ENCODE measurements at regions not wholly inside any gene's neighbourhood (a gene's known extent, or its start where the extent isn't known, plus 50 kb on each side); places are given as distances from the start of the nearest gene placed in this dataset.

GRCh38 chr13:111844222-111844671 lies 222.7 kb upstream of the SOX1 start:
- DNase-seq (ENCODE audit: low spot score) = no peak

GRCh38 chr13:111844682-111845081 lies 222.3 kb upstream of the SOX1 start:
- DNase-seq (ENCODE audit: low spot score) = no peak

- no peak for DNase-seq (ENCODE audit: low spot score)
Observed at GRCh38 chr13:111845621-111846351, 221.2 kb upstream of the SOX1 start.

- no peak for DNase-seq (ENCODE audit: low spot score)
Observed at GRCh38 chr13:111846391-111847159, 220.4 kb upstream of the SOX1 start.

- DNase-seq (ENCODE audit: low spot score) = no peak
Observed at GRCh38 chr13:111847964-111848363, 219.0 kb upstream of the SOX1 start.

- DNase-seq (ENCODE audit: low spot score) = no peak
Observed at GRCh38 chr13:111850458-111850857, 216.5 kb upstream of the SOX1 start.

- no peak for DNase-seq (ENCODE audit: low spot score)
Observed at GRCh38 chr13:111850976-111851375, 216.0 kb upstream of the SOX1 start.

- no peak for DNase-seq (ENCODE audit: low spot score)
Observed at GRCh38 chr13:111852725-111853518, 214.0 kb upstream of the SOX1 start.

- peak; percentile 84 for DNase-seq (ENCODE audit: low spot score)
Observed at GRCh38 chr13:111853721-111854120, 213.2 kb upstream of the SOX1 start.

- no peak for DNase-seq (ENCODE audit: low spot score)
Observed at GRCh38 chr13:111854403-111854802, 212.5 kb upstream of the SOX1 start.

GRCh38 chr13:111855191-111855590 lies 211.8 kb upstream of the SOX1 start:
- DNase-seq (ENCODE audit: low spot score) = peak; percentile 17

GRCh38 chr13:111855786-111856185 lies 211.2 kb upstream of the SOX1 start:
- DNase-seq (ENCODE audit: low spot score) = no peak

GRCh38 chr13:111856571-111856970 lies 210.4 kb upstream of the SOX1 start:
- DNase-seq (ENCODE audit: low spot score) = no peak

- DNase-seq (ENCODE audit: low spot score) = no peak
Observed at GRCh38 chr13:111857336-111857735, 209.6 kb upstream of the SOX1 start.

- DNase-seq (ENCODE audit: low spot score) = no peak
Observed at GRCh38 chr13:111857846-111858560, 208.9 kb upstream of the SOX1 start.

GRCh38 chr13:111858571-111858970 lies 208.4 kb upstream of the SOX1 start:
- DNase-seq (ENCODE audit: low spot score) = no peak

- no peak for DNase-seq (ENCODE audit: low spot score)
Observed at GRCh38 chr13:111859354-111860230, 207.4 kb upstream of the SOX1 start.

GRCh38 chr13:111860231-111860552 lies 206.8 kb upstream of the SOX1 start:
- DNase-seq (ENCODE audit: low spot score) = no peak

GRCh38 chr13:111861319-111861718 lies 205.6 kb upstream of the SOX1 start:
- DNase-seq (ENCODE audit: low spot score) = no peak

GRCh38 chr13:111861766-111862366 lies 205.1 kb upstream of the SOX1 start:
- DNase-seq (ENCODE audit: low spot score) = no peak

Measured in kidney tubule cell (primary cell).